ENCODE measurements at regions not wholly inside any gene's neighbourhood (a gene's known extent, or its start where the extent isn't known, plus 50 kb on each side); places are given as distances from the start of the nearest gene placed in this dataset.
"Not testable (repeated sequence)": the region's sequence is repeated elsewhere in the genome, so short reads cannot be mapped to it uniquely, and the experiment has no call there.

DNA sequence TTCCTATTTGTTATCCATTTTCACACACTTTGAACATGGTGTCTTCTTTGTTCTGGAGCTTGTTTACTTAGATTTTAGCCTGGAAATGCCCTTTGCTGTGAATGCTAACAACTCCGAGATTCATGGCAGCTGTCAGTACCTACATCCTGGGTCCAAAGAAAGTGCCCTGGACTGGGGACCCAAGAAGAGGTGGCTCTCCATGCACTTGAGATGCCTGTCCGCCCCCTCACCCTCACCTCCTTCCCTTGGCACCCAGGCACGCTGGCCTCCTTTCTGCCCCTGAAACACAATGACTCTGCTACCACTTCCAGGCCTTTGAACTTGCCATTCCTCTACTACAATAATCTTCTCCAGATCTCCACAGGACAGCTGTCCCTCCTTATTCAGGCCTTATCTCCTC, 324.2 kb downstream of the ANAPC1 start:
- not testable (repeated sequence) for H3K27ac ChIP-seq (ENCODE audit: low read depth, low read length); H4K5ac ChIP-seq (ENCODE audit: low read length); H3K56ac ChIP-seq (ENCODE audit: low read length); H3K27me3 ChIP-seq (ENCODE audit: insufficient read depth, low read length, poor library complexity); H3K4me2 ChIP-seq (ENCODE audit: low read length); H2BK5ac ChIP-seq (ENCODE audit: low read length); H3K4ac ChIP-seq (ENCODE audit: low read depth, low read length); H4K8ac ChIP-seq (ENCODE audit: low read depth, low read length); H2BK120ac ChIP-seq (ENCODE audit: low read depth, low read length); H3K36me3 ChIP-seq (ENCODE audit: control insufficient read depth, insufficient read depth, low read length); H3K18ac ChIP-seq (ENCODE audit: low read length); H3K79me1 ChIP-seq (ENCODE audit: low read length); H3K23ac ChIP-seq (ENCODE audit: low read length); H3K9ac ChIP-seq (ENCODE audit: low read length); H3K79me2 ChIP-seq (ENCODE audit: control insufficient read depth, insufficient read depth, low read length); H3K4me1 ChIP-seq (ENCODE audit: control insufficient read depth, low read depth, low read length); H2BK15ac ChIP-seq (replicated peaks; ENCODE audit: low read depth); H2AK5ac ChIP-seq (ENCODE audit: low read length); H3K4me3 ChIP-seq (ENCODE audit: low read length); DNase-seq
- WGBS (ENCODE audit: extremely low coverage, insufficient coverage, low lambda C conversion rate) = no CpG with 5 or more reads among the region's 3 CpGs

DNA sequence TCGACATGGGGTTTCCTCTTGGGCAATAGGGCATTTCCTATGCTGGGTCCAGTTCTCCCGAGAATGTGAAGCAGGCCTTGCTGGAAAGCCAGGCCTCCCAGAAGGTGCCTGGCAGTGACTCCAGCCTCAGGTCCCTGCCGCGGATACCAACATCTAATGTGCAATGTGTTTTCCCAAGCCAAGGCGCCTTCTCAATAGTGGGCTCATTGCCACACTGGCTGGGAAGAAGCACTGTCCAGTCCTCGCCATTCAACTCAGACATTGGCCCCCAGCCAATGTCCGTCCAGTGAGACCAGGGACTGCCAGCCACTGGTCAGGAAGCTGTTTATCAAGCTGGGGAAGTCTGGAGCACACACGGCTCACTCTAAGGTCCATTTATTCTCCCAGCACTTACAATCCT, 317.9 kb downstream of the ANAPC1 start:
- DNase-seq; H3K4ac ChIP-seq (ENCODE audit: low read depth, low read length); H3K79me1 ChIP-seq (ENCODE audit: low read length); H3K23ac ChIP-seq (ENCODE audit: low read length); H2AK5ac ChIP-seq (ENCODE audit: low read length); H3K79me2 ChIP-seq (ENCODE audit: control insufficient read depth, insufficient read depth, low read length); H4K5ac ChIP-seq (ENCODE audit: low read length); H4K8ac ChIP-seq (ENCODE audit: low read depth, low read length); H3K4me2 ChIP-seq (ENCODE audit: low read length); H3K36me3 ChIP-seq (ENCODE audit: control insufficient read depth, insufficient read depth, low read length); H3K27me3 ChIP-seq (ENCODE audit: insufficient read depth, low read length, poor library complexity); H3K27ac ChIP-seq (ENCODE audit: low read depth, low read length); H3K4me1 ChIP-seq (ENCODE audit: control insufficient read depth, low read depth, low read length); H3K18ac ChIP-seq (ENCODE audit: low read length); H2BK120ac ChIP-seq (ENCODE audit: low read depth, low read length); H3K56ac ChIP-seq (ENCODE audit: low read length); H3K9ac ChIP-seq (ENCODE audit: low read length); H2BK15ac ChIP-seq (replicated peaks; ENCODE audit: low read depth); H3K4me3 ChIP-seq (ENCODE audit: low read length); H2BK5ac ChIP-seq (ENCODE audit: low read length): not testable (repeated sequence)
- WGBS (ENCODE audit: extremely low coverage, insufficient coverage, low lambda C conversion rate) = no CpG with 5 or more reads among the region's 8 CpGs

DNA sequence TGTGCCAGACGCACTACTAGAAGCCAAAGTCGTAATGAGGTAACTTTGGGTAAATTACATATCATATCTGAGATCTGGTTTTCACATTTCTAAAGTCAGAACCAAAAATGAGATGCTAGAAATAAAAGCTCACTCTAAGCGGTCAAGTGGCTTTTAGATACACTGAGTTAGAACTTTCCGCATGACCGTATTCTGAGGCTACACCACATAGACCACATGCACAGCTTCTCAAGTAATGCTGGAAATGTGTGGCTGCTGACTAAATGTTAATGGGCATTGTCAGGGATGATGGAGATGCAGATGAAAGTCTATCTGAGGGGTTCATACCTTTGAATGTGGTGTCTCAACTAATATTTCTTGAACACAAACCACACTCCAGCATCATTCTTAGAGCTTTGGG, 316.8 kb downstream of the ANAPC1 start:
- not testable (repeated sequence) for H3K79me2 ChIP-seq (ENCODE audit: control insufficient read depth, insufficient read depth, low read length); H2BK120ac ChIP-seq (ENCODE audit: low read depth, low read length)
- no CpG with 5 or more reads among the region's 5 CpGs for WGBS (ENCODE audit: extremely low coverage, insufficient coverage, low lambda C conversion rate)

DNA sequence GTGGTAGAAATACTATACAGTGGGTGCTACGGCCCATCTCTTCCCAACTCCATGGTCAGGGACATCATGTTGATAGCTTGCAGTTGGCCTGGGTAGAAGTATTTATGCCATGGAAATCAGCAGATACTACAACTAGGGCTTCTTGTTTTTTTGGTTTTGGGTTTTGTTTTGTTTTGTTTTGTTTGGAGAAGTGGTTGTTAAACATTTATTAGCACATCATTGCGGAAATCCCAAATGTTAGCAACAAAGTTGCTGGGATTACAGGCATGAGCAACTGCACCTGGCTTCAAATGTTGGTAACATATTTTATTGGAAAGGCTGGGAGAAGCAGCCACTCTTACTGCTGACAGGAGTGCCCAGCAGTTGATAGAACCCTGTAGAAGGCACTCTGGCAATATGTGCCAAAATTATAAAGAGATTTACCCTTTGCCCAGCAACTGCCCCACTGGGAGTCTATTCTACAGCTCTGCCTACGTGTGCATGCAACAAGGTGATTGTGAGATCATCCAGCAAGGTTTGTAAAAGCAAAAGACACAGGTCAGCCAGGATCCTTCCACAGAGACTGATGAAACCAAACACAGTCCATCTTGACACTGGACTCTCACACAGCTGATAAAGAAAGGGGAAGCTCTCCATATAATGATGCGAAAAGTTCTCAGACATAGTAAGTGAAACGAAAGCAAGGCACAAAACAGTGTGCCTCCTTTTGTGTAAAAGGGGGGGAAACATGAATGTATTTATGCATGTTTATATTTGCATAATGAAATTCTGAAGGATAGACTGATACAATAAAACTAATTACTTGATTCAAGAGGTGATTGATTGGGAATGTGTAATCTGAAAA, 314.4 kb downstream of the ANAPC1 start:
- H4K5ac ChIP-seq (ENCODE audit: low read length); H2BK120ac ChIP-seq (ENCODE audit: low read depth, low read length); H3K56ac ChIP-seq (ENCODE audit: low read length); DNase-seq; H3K27me3 ChIP-seq (ENCODE audit: insufficient read depth, low read length, poor library complexity); H3K4me2 ChIP-seq (ENCODE audit: low read length); H4K8ac ChIP-seq (ENCODE audit: low read depth, low read length); H3K4me3 ChIP-seq (ENCODE audit: low read length); H2BK15ac ChIP-seq (replicated peaks; ENCODE audit: low read depth); H3K27ac ChIP-seq (ENCODE audit: low read depth, low read length); H3K79me2 ChIP-seq (ENCODE audit: control insufficient read depth, insufficient read depth, low read length); H3K9ac ChIP-seq (ENCODE audit: low read length); H3K4me1 ChIP-seq (ENCODE audit: control insufficient read depth, low read depth, low read length); H3K23ac ChIP-seq (ENCODE audit: low read length); H3K4ac ChIP-seq (ENCODE audit: low read depth, low read length); H3K18ac ChIP-seq (ENCODE audit: low read length); H3K36me3 ChIP-seq (ENCODE audit: control insufficient read depth, insufficient read depth, low read length); H2BK5ac ChIP-seq (ENCODE audit: low read length); H3K79me1 ChIP-seq (ENCODE audit: low read length); H2AK5ac ChIP-seq (ENCODE audit: low read length): not testable (repeated sequence)
- WGBS (ENCODE audit: extremely low coverage, insufficient coverage, low lambda C conversion rate) = no CpG with 5 or more reads among the region's 5 CpGs

More for the DNA sequence above, 316.8 kb downstream of the ANAPC1 start:
- not testable (repeated sequence) for H3K27me3 ChIP-seq (ENCODE audit: insufficient read depth, low read length, poor library complexity); H3K4me1 ChIP-seq (ENCODE audit: control insufficient read depth, low read depth, low read length); H4K8ac ChIP-seq (ENCODE audit: low read depth, low read length); H2BK5ac ChIP-seq (ENCODE audit: low read length); H3K18ac ChIP-seq (ENCODE audit: low read length); H4K5ac ChIP-seq (ENCODE audit: low read length); H3K4ac ChIP-seq (ENCODE audit: low read depth, low read length); H3K79me1 ChIP-seq (ENCODE audit: low read length); H3K36me3 ChIP-seq (ENCODE audit: control insufficient read depth, insufficient read depth, low read length); H2AK5ac ChIP-seq (ENCODE audit: low read length); H2BK15ac ChIP-seq (replicated peaks; ENCODE audit: low read depth); H3K4me2 ChIP-seq (ENCODE audit: low read length); H3K27ac ChIP-seq (ENCODE audit: low read depth, low read length); H3K56ac ChIP-seq (ENCODE audit: low read length); H3K9ac ChIP-seq (ENCODE audit: low read length); DNase-seq; H3K4me3 ChIP-seq (ENCODE audit: low read length); H3K23ac ChIP-seq (ENCODE audit: low read length)

GRCh38 chr2:111570300-111571114, 313.5 kb downstream of the ANAPC1 start:
- not testable (repeated sequence) for H3K79me1 ChIP-seq (ENCODE audit: low read length); H3K9ac ChIP-seq (ENCODE audit: low read length); H3K4me1 ChIP-seq (ENCODE audit: control insufficient read depth, low read depth, low read length); H3K79me2 ChIP-seq (ENCODE audit: control insufficient read depth, insufficient read depth, low read length); H2BK15ac ChIP-seq (replicated peaks; ENCODE audit: low read depth); H3K4me3 ChIP-seq (ENCODE audit: low read length); H2BK5ac ChIP-seq (ENCODE audit: low read length); H3K27ac ChIP-seq (ENCODE audit: low read depth, low read length); H3K23ac ChIP-seq (ENCODE audit: low read length); H2AK5ac ChIP-seq (ENCODE audit: low read length); H3K4ac ChIP-seq (ENCODE audit: low read depth, low read length); H3K27me3 ChIP-seq (ENCODE audit: insufficient read depth, low read length, poor library complexity); H4K8ac ChIP-seq (ENCODE audit: low read depth, low read length); H3K36me3 ChIP-seq (ENCODE audit: control insufficient read depth, insufficient read depth, low read length); DNase-seq; H2BK120ac ChIP-seq (ENCODE audit: low read depth, low read length); H3K4me2 ChIP-seq (ENCODE audit: low read length); H4K5ac ChIP-seq (ENCODE audit: low read length); H3K18ac ChIP-seq (ENCODE audit: low read length); H3K56ac ChIP-seq (ENCODE audit: low read length)
- WGBS (ENCODE audit: extremely low coverage, insufficient coverage, low lambda C conversion rate) = no CpG with 5 or more reads among the region's 9 CpGs
